NCI-H226 (cell line): ENCODE measurements at regions not wholly inside any gene's neighbourhood (a gene's known extent, or its start where the extent isn't known, plus 50 kb on each side); places are given as distances from the start of the nearest gene placed in this dataset.

ENCODE experiments used
- DNase-seq: peaks from one replicate; pipeline ENCODE4 v3.0.0-alpha.2; 2015

DNA sequence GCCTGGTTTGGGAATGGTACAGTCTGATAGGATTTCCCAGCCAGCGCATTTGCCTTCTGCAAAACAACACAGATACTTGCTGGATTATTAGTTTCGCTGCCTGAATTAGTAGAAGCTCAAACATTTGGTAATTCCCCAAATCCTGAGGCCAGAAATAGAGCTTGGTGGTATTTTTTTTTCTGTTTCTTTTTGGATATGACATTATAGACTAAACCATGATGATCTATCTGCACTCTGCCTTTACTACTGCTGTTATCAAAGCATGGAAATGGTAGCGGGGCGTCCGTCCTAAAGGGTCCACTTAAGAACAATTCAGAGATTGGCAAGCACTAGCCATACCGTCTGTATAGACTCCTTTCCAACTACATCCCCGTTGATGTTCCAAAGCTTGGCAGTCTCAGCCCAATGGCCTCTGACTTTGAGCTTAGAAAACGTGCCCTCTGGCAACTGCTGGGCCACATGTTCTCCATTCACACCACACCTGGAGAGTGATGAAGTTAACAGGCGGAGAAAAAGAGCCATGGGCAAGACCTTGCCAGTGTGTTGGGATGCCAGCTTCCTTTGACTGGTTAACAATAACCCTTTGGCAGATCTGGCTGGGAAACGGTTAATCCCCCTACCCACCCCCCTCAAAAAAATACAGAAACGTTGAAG is 241.0 kb upstream of the NR2F2 start:
- DNase-seq, result no peak

DNA sequence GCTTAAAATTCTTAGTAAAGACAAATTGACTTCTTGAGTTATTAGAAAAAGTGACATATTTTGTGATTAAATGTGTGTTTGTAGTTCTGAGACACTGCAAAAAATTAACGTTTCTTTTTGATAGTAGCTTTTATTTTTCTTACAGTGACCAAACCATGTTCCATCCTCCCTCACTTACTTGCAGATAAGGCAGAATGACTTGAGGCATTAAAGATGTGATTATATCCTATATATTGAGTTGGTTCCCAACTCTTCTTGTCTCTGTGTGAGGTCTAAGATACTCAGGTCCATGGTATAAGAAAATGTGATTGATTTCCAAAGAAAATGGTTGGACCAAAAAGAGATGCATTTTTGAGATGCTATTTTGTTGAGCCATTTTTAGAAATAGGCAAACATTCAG is 238.3 kb upstream of the NR2F2 start:
- no peak for DNase-seq

DNA sequence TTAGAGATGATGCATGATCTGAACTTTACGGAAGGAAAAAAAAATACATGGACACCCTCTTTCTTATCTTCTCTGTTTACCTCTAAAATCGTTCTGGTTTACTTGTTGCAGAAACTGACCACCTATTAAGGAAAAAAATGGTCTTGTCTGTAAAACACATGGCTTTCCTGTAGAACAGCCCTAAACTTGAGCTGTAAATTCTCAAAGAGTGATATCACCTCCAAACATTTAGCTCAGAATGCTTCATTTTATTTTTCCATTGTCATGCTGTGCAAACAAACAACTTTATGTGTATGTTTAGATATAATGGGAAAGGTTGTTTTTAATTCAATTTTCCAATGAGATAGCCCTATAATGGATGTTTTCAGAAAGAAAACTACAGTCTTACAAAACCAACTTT is 237.4 kb upstream of the NR2F2 start:
- DNase-seq, result peak; percentile 44

DNA sequence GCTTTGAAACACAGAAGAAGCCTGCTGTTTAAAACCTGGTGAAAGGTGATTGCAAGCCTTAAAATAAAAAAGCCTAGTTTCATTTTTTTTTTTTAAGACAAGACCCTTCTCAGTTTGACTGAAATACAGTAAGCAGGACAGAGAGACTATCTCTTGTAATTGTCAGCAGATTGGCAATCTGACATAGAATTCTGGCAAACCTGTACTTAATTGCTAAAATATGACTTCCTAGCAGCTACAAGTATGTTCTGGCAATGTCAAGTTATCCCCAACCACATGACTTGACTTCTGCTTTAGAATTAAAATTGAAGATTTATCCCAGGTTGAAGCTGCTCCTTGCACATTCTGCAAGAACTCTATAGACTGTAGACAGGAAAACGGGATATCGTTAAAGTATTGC is 232.8 kb upstream of the NR2F2 start:
- no peak for DNase-seq

DNA sequence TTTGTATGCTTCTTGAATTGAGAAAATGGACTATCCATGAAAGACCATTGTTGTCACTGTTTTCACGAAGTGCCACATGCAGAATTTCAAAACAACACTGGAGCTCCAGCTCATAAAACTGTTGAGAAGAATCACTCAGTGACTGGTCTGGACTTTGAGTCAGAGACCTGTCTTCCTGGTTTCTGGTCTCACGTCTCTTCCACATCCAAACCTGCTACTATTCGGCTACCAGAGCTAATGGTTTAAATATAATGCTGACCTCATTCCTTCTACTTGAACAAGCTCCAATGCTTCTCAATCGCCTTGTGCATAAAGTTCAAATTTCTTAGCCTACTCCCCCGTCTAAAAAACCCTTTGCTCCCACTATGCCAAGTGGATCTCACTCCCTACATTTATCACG is 227.9 kb upstream of the NR2F2 start:
- DNase-seq, result no peak

DNA sequence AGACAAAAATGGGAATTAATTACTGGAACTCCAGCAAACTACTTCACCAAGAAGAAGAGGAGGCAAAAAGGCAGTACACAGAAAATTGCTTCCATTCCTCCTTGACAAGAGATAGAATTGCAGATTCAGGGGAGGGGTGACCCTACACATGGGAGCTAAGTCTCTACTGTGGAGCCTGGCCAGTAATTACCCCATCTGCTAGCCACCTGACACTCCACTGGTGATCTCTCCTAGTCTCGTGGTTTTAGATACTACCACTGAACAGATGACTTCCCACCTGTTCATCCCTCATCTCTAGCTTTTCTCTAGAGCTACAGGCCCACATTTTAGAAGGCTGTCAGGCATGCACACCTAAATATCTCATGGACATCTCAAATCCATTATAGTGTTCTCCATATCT is 224.3 kb upstream of the NR2F2 start:
- no peak for DNase-seq

DNA sequence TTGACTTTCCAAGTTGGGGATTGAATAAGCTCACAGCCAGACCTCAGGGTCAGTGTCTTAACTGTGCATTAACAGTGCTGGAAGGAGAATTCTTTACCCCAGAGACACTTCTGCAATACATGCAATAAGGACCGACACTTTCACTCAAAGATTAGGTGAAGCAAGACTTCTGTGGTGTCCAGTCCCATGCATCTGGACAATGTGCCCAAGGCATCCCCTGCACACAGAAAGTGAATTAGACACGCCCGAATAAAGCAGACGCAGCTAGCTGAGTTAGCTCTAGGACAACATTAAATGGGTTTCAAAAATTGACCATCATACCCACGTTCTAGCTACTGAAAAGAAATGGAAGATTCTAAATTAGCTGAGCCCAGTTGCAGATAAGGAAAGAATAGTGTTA is 223.9 kb upstream of the NR2F2 start:
- DNase-seq, result no peak

DNA sequence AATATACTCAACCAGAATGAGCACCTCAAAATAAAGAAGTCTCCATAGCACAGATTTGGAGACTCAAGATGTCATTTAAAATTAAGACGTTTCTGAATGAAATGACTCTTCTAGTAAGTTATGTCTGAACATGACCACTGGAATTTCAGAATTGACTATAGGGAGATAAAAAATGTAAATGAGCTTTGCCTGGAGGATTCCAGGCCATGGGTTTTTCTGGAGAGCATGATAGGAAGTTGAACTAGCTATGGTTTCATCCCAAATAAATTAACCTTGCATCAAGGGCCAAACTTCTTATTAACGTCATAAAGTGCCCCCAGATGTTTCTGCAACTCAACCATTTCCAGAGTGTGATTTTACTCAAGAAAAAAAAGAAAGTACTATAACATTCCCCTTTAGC is 222.6 kb upstream of the NR2F2 start:
- DNase-seq, result peak; percentile 36

DNA sequence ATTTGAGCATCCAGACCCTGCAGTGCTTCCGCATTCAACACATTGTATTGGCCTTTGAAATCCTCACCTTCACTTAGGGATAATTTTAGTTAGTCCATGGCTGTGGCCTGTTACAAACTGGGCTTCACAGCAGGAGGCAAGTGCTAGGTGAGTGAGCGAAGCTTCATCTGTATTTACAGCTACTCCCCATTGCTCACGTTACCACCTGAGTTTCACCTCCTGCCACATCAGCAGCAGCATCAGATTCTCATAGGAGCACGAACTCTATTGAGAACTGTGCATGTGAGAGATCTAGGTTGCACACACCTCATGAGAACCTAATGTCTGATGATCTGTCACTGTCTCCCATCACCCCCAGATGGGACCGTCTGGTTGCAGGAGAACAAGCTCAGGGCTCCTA is 222.1 kb upstream of the NR2F2 start:
- no peak for DNase-seq

DNA sequence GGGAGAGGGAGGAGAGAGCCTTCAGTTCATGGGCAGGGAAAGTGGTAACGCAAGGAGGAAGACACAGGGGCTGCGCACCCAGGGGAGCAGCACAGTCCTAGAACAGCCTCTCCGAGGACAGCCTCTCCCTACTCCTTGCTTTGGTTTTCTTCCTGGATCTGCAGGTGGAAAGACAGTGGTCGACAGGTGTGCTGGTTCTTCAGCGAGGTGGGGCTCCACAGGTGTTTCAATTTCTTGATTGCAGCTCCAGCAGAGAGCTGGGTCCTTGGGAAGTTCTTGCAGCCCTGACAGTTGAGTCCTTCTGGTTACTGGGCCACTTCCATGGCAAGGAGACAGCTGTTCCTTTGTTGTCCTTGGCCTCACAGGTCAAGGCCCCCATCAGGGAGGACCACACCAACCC is 220.7 kb upstream of the NR2F2 start:
- DNase-seq, result no peak

DNA sequence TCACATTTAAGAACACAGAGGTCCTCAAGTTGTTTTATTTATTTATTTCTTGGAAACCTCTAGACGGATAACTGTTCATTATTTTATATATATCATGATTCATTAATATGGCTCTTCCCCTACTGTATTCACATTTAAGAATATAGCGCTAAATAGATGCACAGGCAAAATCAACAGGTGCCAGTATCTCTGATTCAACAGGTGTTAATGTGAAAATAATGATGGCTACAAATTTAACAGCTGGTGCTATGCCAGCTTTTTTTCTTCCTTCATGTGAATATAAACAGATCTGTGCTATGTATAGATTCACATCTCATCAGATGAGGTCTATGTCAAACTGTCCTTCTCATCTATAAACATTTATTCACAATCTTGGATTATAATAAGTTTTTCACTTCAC is 218.5 kb upstream of the NR2F2 start:
- DNase-seq, result no peak

DNA sequence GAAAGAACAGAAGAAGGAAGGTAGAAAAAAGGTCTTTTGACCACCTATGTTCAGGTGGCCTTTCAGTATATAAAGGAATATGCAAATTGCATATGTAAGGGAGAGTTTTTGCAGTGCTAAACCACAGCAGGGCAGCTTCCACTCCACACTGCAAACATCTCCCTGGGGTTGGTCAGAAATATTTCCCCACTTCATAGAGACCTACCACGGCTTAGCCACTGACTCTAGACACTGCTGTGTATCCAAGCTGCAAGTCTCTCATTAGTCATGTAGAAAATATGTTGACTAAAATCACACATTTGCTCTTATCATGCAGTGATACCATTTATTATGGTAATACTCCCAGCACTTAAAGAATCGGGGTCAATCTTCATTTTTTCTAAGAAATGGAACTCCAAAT is 214.9 kb upstream of the NR2F2 start:
- DNase-seq, result peak; percentile 91

DNA sequence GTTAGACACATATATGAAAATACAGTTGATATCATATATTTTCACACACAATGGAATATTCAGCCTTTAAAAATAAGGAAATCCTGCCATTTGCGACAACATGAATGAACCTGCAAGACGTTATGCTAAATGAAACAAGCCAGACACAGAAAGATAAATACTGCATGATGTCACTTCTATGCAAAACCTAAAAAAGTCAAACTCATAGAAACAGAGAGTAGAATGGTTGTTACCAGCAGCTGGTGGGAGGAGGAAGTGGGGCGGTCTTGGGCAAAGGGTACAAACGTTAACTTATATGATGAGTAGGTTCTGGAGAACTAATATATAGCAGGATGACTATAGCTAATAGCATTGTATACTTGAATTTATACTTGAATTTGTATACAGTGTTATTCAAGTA is 213.2 kb upstream of the NR2F2 start:
- DNase-seq, result no peak

DNA sequence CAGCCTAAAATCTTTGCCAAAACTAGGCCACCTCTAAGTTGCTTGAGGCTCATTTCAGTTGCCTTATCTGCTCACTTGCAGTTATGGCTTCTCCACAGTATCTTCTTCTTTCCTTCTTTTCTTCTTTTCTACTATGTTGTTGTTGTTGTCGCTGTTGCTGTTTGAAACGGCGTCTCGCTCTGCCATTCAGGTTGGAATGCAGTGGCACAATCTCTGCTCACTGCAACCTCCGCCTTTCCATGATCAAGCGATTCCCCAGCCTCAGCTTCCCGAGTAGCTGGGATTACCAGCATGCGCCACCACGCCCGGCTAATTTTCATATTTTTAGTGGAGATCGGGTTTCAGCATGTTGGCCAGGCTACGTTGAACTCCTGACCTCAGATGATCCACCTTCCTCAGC is 210.8 kb upstream of the NR2F2 start:
- no peak for DNase-seq

DNA sequence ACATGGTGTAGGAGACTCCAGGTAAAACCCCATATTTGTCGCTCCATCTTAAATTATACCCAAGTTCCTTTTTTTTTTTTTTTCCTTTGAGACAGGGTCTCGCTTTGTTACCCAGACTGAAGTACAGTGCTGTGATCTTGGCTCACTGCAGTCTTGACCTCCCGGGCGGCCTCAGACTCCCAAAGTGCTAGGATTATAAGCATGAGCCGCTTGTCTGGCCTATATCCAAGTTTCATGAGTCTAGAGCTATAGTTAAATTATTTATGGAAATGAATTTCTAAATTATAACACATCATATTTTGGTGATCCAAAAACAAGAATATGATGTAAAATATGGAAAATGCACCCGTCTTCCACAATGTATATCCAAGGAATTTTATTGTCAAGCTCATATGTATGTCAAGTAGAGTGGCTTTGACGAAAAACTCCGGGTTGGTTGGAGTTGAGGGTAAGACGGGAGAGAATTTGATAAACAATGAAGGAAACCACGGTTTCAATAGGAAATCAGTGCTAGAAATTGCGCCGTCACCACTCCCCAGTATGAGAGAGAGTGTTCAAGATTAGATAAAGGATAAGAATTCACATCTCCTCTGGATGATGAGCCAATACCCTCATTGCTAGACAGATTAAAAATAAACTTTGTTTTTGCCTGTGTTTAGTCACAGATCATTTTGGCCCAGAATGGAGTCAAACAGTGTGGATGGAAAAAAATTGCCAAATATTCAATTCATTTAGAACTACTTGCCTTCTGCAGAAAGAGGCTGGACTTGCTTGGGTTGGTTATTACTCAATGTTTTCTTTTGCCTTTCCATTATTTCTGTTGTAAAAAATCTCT is 209.2 kb upstream of the NR2F2 start:
- DNase-seq, result no peak

DNA sequence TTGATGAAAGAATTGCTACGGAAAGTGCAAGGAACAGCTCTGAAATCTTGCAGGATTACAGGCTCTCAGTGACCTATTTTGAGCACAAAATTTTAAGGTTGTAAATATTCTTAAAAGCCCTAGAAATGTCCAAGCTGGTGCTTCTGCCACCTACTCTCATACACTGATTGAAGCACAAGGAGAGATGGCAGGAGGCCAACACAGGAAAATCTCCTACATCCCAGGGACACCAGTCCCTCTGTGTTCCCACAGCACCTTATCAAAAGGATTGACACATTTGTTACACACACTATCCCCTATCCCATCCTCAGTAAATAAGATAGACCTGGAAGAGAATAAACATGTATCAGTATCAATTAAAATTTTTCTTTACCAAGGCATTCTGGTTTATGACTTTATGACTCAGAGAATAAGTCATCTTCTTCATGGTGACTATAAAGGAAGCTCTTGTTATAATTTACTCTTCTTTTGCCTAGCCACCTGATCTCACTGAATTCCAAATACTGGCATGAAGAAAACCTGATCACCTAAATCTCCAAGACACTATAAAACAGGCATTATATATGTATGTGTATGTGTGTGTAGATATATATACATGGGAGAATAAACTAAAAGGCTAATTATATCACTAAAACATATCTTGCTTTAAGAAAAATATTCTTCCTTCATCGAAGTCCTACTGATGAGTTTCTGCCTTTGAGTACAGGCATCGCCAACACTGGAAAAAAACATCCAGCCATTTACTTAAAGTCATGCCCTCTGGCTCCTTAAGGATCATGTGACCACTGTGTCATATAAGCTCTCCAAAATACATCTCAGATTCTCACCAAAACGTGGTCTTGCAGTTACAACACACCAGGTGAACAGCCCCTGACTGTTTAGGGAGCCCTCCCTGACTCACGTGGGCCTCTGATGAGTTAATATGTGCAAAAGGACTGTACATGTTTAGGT is 208.1 kb upstream of the NR2F2 start:
- no peak for DNase-seq

DNA sequence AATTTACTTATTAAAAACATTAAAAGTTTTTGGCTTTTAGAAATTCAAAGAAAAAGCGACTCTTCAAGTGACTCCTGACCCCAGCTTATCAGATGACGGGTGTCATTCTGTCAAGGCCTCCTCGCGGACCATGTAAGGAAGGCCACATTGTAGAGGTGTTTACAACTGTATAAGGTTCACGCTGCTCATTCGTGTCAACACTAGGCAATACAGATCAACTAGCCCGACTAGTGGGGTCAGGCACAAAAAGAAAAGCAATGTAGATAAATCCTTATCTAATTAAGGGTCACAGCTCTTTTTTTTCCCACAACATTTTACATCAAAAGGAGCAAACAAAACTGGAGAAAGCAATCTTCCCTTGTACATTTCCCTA is 207.5 kb upstream of the NR2F2 start:
- DNase-seq, result no peak

DNA sequence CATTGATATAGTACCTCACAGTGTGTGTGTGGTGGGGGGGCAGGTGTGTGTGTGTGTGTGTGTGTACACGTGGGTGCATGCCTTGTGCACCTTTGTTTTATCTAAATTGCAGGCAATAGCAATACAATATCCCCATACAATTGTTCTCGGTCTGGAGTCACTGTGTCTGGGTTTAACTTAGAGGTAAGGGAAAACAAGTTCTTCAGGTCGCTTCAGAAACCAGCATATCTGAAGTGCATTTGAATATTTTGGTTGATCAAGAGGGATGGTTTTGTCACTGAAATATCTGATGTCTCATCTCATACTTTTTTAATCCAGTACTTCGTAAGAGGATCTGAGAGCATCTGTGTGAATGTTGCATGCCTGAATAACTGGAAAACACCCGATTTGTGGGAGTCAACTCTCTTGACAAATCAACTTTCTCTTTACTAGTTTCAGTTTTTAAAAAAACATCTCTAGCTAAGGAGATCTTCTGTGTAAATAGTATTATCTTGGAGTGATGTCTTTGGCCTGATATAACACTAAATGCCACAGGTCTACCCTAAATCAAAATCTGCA is 206.8 kb upstream of the NR2F2 start:
- DNase-seq, result no peak

DNA sequence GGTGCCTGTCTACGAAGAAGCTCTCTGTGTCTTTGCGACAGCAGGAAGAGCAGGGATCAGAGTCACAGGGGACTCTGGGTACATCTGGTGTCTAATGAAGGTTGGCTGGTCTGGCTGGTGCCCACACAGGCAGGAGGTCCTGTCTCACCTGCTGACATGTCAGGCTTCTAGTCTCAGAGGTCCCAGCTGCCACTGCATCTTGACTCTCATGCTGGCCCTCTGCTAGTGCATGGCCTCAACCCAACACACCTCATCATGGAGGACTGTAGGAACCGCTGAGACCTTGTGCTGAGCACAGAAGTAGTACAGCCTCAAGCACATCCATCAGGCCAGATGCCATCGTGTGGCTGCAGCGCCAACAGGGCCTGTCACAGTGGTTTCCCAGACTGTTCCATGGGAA is 206.1 kb upstream of the NR2F2 start:
- no peak for DNase-seq

DNA sequence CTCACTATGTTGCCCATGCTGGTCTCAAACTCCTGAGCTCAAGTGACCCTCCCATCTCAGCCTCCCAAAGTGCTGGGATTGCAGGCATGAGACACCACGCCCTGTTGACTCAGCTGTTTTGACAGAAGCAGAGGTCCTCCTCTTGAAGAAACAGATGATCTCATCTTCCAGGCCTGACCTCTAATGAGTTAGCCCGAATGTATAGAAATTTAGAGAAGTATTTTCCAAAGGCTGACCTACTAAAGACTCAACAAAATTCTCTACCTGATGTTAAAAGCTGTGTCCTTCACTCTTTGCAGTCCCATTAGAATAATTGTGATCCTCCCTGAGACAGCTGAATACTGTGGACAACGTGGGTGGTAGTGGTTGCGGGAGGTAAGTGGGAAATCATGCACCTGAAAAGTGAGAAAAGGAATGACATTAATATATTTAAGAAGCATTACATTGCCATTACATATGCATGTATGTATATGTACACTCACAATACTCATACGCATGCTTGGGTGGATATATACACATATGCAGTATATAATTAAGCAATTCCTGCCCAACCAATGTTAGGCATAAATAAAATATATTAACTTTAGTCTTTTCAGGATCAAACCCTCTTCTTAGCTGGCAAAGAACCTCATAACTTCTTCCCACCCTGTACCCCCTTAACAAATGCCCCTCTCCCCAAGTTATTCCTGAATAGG is 204.6 kb upstream of the NR2F2 start:
- DNase-seq, result peak; percentile 66

DNA sequence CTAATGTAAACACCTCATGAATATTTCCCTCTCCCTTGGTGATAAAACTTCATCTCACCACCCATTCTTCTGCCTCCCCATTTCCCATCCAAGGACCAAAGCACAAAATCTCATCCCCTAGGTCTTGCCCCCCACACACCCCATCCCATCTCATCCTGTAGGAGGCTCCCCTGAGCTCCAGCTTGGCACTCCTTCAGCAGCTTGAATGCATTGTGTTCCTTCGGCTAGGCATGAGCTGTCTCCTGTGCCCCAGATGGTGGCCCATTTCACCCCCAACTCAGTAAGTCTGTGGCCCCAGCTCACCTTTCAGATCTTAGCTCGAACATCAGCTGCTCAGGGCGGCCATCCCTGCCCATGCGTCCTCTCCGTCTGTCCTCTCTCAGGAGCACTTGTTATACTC is 203.6 kb upstream of the NR2F2 start:
- no peak for DNase-seq

DNA sequence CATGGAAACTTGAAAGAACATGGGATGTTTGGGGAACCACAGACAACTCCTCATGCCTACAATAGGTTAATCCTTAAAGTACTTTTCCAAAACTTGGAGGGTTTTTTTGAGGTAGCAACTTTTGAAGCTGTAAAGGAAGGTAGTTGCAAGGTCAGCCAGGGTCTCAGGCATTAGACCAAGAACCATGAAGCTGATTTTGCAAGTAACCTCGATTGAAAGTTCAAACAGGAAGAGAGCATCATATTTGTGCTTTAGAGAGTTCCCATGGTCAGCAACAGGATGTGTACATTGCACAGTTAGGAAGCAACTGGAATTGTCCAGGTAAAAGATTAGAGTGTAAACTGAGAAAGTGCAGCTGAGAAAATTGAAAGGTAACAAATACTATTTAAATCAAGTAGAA is 199.8 kb upstream of the NR2F2 start:
- no peak for DNase-seq

DNA sequence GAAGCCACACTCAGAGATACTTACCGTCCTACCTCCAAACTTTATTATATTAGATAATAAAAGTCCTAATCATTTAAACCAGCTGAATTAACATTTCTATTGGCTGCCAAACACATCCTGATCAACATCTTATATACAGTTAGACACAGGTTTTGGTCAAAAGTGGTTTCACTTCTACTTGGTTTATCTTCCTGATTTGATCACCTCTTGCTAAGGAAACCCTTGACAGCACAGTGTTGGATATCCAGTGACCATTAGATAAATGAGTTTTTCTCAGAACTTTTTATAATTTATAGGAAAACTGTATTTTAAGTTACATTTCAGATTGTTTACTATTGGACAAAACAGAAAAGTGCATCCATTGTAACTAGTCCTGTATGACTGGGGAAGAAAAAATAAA is 198.4 kb upstream of the NR2F2 start:
- DNase-seq, result no peak
